HepG2 (cell line): ENCODE measurements at regions not wholly inside any gene's neighbourhood (a gene's known extent, or its start where the extent isn't known, plus 50 kb on each side); places are given as distances from the start of the nearest gene placed in this dataset.
A peak's percentile ranks its signal among the peaks of the same experiment; 100 is the strongest.

Experiments
- ATF7-NPFF ChIP-seq: sonication (generic); formaldehyde crosslinking; IDR thresholded peaks from 2 replicates; pipeline ENCODE4 v1.8.1; 2023; ENCODE audit warnings: mild to moderate bottlenecking, low read depth, missing genetic modification reagents, moderate library complexity
- CHD4 ChIP-seq: fragments of 200-600 bp; sonication (generic); IDR thresholded peaks from 2 replicates; pipeline ENCODE4 v1.7.0; 2017; ENCODE audit warnings: mild to moderate bottlenecking, low read length, borderline replicate concordance
- DRAP1 ChIP-seq: IDR thresholded peaks from 2 replicates; pipeline ENCODE4 v1.6.1; 2016; ENCODE audit warnings: missing genetic modification reagents, missing compliant biosample characterization
- GABPA ChIP-seq, 2 experiments: IDR thresholded peaks; 2 replicates each; pipeline ENCODE4 v1.6.1; 2011 to 2016; ENCODE audit warnings: low read depth in 2 of 2, low read length in 1 of 2, missing biosample characterization in 1 of 2, missing genetic modification characterization in 1 of 2
- HBP1 ChIP-seq: IDR thresholded peaks from 2 replicates; pipeline ENCODE4 v1.6.1; 2016; ENCODE audit warnings: low read depth, control low read depth
- HOMEZ ChIP-seq: IDR thresholded peaks from 2 replicates; pipeline ENCODE4 v1.6.1; 2016; ENCODE audit warnings: low read depth
- KMT2B ChIP-seq: IDR thresholded peaks from 2 replicates; pipeline ENCODE4 v1.6.1; 2016; ENCODE audit warnings: missing genetic modification reagents, missing compliant biosample characterization
- MBNL3 ChIP-seq: fragments of 250-450 bp; sonication (Bioruptor Pico); conservative IDR thresholded peaks from 2 replicates; pipeline ENCODE4 v1.8.0; 2022; ENCODE audit warnings: mild to moderate bottlenecking, inconsistent platforms
- NBN ChIP-seq: fragments of 450-650 bp; conservative IDR thresholded peaks from 2 replicates; pipeline ENCODE4 v1.6.1; 2017
- NFKB2 ChIP-seq: sonication (generic); formaldehyde crosslinking; IDR thresholded peaks from 2 replicates; pipeline ENCODE4 v1.4.0; 2020; ENCODE audit warnings: missing genetic modification reagents, borderline replicate concordance
- ONECUT2 ChIP-seq: sonication (generic); formaldehyde crosslinking; IDR thresholded peaks from 2 replicates; pipeline ENCODE4 v1.4.0; 2020; ENCODE audit warnings: missing genetic modification reagents
- PCBP1 ChIP-seq: fragments of 200-400 bp; formaldehyde crosslinking; IDR thresholded peaks from 2 replicates; pipeline ENCODE4 v1.6.1; 2017; ENCODE audit warnings: mild to moderate bottlenecking, low read depth, low read length, borderline replicate concordance
- PCBP2 ChIP-seq: fragments of 200-400 bp; formaldehyde crosslinking; optimal IDR thresholded peaks from 2 replicates; pipeline ENCODE3; 2018; ENCODE audit warnings: low read length, low read depth; ENCODE audit not compliant: poor library complexity, severe bottlenecking
- PTBP1 ChIP-seq: fragments of 200-400 bp; formaldehyde crosslinking; IDR thresholded peaks from 2 replicates; pipeline ENCODE4 v1.6.1; 2018; ENCODE audit warnings: low read length, low read depth; ENCODE audit not compliant: poor library complexity, severe bottlenecking
- RCOR2 ChIP-seq: IDR thresholded peaks from 2 replicates; pipeline ENCODE4 v1.6.1; 2016; ENCODE audit warnings: missing biosample characterization, missing genetic modification reagents
- SMAD1 ChIP-seq: sonication (generic); formaldehyde crosslinking; IDR thresholded peaks from 2 replicates; pipeline ENCODE4 v1.4.0; 2020; ENCODE audit warnings: missing genetic modification reagents, low read depth, mild to moderate bottlenecking, borderline replicate concordance
- SMARCC2 ChIP-seq: fragments of 450-650 bp; IDR thresholded peaks from 2 replicates; pipeline ENCODE4 v1.6.1; 2017; ENCODE audit warnings: antibody characterized with exemption, mild to moderate bottlenecking
- ZC3H13 ChIP-seq: sonication (generic); formaldehyde crosslinking; IDR thresholded peaks from 2 replicates; pipeline ENCODE4 v1.8.1; 2023; ENCODE audit warnings: mild to moderate bottlenecking, missing genetic modification reagents, moderate library complexity
- ZKSCAN5 ChIP-seq: sonication (generic); formaldehyde crosslinking; IDR thresholded peaks from 2 replicates; pipeline ENCODE4 v1.5.1; 2020; ENCODE audit warnings: mild to moderate bottlenecking, missing genetic modification reagents
- ZNF207 ChIP-seq: fragments of 450-650 bp; IDR thresholded peaks from 2 replicates; pipeline ENCODE4 v1.6.1; 2016; ENCODE audit warnings: antibody characterized with exemption, borderline replicate concordance
- ZNF260 ChIP-seq: sonication (generic); formaldehyde crosslinking; IDR thresholded peaks from 2 replicates; pipeline ENCODE4 v1.4.0; 2020; ENCODE audit warnings: missing genetic modification reagents, low read depth, mild to moderate bottlenecking, borderline replicate concordance
- ZNF431 ChIP-seq: sonication (generic); formaldehyde crosslinking; IDR thresholded peaks from 2 replicates; pipeline ENCODE4 v1.9.0; 2022; ENCODE audit warnings: missing genetic modification reagents, low read depth, mild to moderate bottlenecking, borderline replicate concordance
- ZNF468 ChIP-seq: sonication (generic); formaldehyde crosslinking; IDR thresholded peaks from 2 replicates; pipeline ENCODE4 v1.8.0; 2022; ENCODE audit warnings: mild to moderate bottlenecking, moderate library complexity, missing genetic modification reagents
- ZNF550 ChIP-seq: sonication (generic); formaldehyde crosslinking; IDR thresholded peaks from 2 replicates; pipeline ENCODE4 v1.4.0; 2020; ENCODE audit warnings: mild to moderate bottlenecking, missing genetic modification reagents, borderline replicate concordance
- ZNF605 ChIP-seq: sonication (generic); formaldehyde crosslinking; IDR thresholded peaks from 2 replicates; pipeline ENCODE4 v1.8.0; 2022; ENCODE audit warnings: mild to moderate bottlenecking, missing genetic modification reagents
- ZNF674 ChIP-seq: sonication (generic); formaldehyde crosslinking; IDR thresholded peaks from 2 replicates; pipeline ENCODE4 v1.5.0; 2020; ENCODE audit warnings: low read depth, mild to moderate bottlenecking, missing genetic modification reagents
- ZNF749 ChIP-seq: sonication (generic); formaldehyde crosslinking; IDR thresholded peaks from 2 replicates; pipeline ENCODE4 v1.8.0; 2022; ENCODE audit warnings: mild to moderate bottlenecking, missing genetic modification reagents, moderate library complexity, borderline replicate concordance
- TF ChIP-seq, protein P1 (sequence below): sonication (generic); formaldehyde crosslinking; IDR thresholded peaks from 2 replicates; pipeline ENCODE4 v1.4.0; 2020; ENCODE audit warnings: mild to moderate bottlenecking, low read depth, missing genetic modification reagents

GRCh38 chr14:54135804-54136280 lies 179.2 kb upstream of the BMP4 start (continued):
- TF ChIP-seq MBNL3 (CRISPR knock-in tag) (no peak), ZNF207 (no peak), GABPA (IDR thresholded peaks at IDR 0.05; ENCODE audit: low read depth, low read length) (no peak), GABPA (CRISPR knock-in tag; IDR thresholded peaks at IDR 0.05; ENCODE audit: low read depth) (no peak; the same call in 1 of the 2 replicates), CHD4 (no peak; the same call in 1 of the 2 replicates), ZC3H13 (no peak), PCBP2 (no peak), KMT2B (no peak), ZNF674 (no peak), NFKB2 (CRISPR knock-in tag) (no peak), PCBP1 (no peak), ATF7-NPFF (CRISPR knock-in tag) (no peak), HOMEZ (CRISPR knock-in tag) (peak; percentile 91), SMARCC2 (no peak), HBP1 (peak; percentile 41; the same call in 1 of the 2 replicates), PTBP1 (no peak), NBN (no peak), ZNF431 (CRISPR knock-in tag) (no peak), ZNF605 (CRISPR knock-in tag) (no peak), SMAD1 (no peak), ZNF749 (CRISPR knock-in tag) (no peak; the same call in 1 of the 2 replicates), ZNF260 (CRISPR knock-in tag) (no peak), ZKSCAN5 (CRISPR knock-in tag) (peak; percentile 95), ZNF550 (CRISPR knock-in tag) (no peak), DRAP1 (CRISPR knock-in tag) (peak; percentile 56), ZNF468 (CRISPR knock-in tag) (no peak), RCOR2 (CRISPR knock-in tag) (peak; percentile 78; the same call in 1 of the 2 replicates), ONECUT2 (CRISPR knock-in tag) (peak; percentile 56; the same call in 1 of the 2 replicates)
- TF ChIP-seq, protein P1, sequence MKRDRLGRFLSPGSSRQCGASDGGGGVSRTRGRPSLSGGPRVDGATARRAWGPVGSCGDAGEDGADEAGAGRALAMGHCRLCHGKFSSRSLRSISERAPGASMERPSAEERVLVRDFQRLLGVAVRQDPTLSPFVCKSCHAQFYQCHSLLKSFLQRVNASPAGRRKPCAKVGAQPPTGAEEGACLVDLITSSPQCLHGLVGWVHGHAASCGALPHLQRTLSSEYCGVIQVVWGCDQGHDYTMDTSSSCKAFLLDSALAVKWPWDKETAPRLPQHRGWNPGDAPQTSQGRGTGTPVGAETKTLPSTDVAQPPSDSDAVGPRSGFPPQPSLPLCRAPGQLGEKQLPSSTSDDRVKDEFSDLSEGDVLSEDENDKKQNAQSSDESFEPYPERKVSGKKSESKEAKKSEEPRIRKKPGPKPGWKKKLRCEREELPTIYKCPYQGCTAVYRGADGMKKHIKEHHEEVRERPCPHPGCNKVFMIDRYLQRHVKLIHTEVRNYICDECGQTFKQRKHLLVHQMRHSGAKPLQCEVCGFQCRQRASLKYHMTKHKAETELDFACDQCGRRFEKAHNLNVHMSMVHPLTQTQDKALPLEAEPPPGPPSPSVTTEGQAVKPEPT (CRISPR knock-in tag): no peak
